GM23338 (cell line): ENCODE measurements at regions not wholly inside any gene's neighbourhood (a gene's known extent, or its start where the extent isn't known, plus 50 kb on each side); places are given as distances from the start of the nearest gene placed in this dataset.

Experiments
- ATAC-seq: fragments of 200-7000 bp; cut with Tn5 transposase; 3 replicates; pipeline ENCODE4 v1.9.1; 2020
- DNase-seq: peaks from one replicate; pipeline ENCODE4 v3.0.0-alpha.2; 2015; ENCODE audit warnings: low spot score
- H2AFZ ChIP-seq: fragments of 200-600 bp; sonication (generic); 2 replicates; pipeline ENCODE4 v1.8.0; 2016; ENCODE audit warnings: antibody characterized with exemption, mild to moderate bottlenecking, moderate library complexity
- H3F3A ChIP-seq: fragments of 200-600 bp; sonication (generic); replicated peaks from 2 replicates; pipeline ENCODE4 v1.8.0; 2017; ENCODE audit warnings: antibody characterized with exemption, mixed run types, low read depth
- H3K27ac ChIP-seq: fragments of 200-600 bp; sonication (generic); 2 replicates; pipeline ENCODE4 v1.6.1; 2016; ENCODE audit warnings: low read depth
- H3K27me3 ChIP-seq: fragments of 200-600 bp; sonication (generic); 2 replicates; pipeline ENCODE4 v1.8.0; 2016; ENCODE audit warnings: mild to moderate bottlenecking, mixed run types, moderate library complexity; ENCODE audit not compliant: insufficient read depth
- H3K36me3 ChIP-seq: fragments of 200-600 bp; sonication (generic); 2 replicates; pipeline ENCODE4 v1.8.0; 2016; ENCODE audit warnings: mild to moderate bottlenecking; ENCODE audit not compliant: insufficient read depth
- H3K4me1 ChIP-seq: fragments of 200-600 bp; sonication (generic); 2 replicates; pipeline ENCODE4 v1.8.0; 2016; ENCODE audit warnings: mild to moderate bottlenecking, moderate library complexity; ENCODE audit not compliant: insufficient read depth
- H3K4me2 ChIP-seq: fragments of 200-600 bp; sonication (generic); 2 replicates; pipeline ENCODE4 v1.7.1; 2017; ENCODE audit warnings: mixed run types
- H3K4me3 ChIP-seq: fragments of 200-600 bp; sonication (generic); 2 replicates; pipeline ENCODE4 v1.6.1; 2016; ENCODE audit warnings: mixed run types
- H3K79me2 ChIP-seq: fragments of 200-600 bp; sonication (generic); replicated peaks from 2 replicates; pipeline ENCODE4 v1.8.0; 2017; ENCODE audit warnings: mild to moderate bottlenecking; ENCODE audit not compliant: insufficient read depth
- H3K9me2 ChIP-seq: fragments of 200-600 bp; sonication (generic); 2 replicates; pipeline ENCODE4 v1.8.0; 2017; ENCODE audit not compliant: insufficient read depth
- H4K20me1 ChIP-seq: fragments of 200-600 bp; sonication (generic); replicated peaks from 2 replicates; pipeline ENCODE4 v1.8.0; 2017; ENCODE audit warnings: mild to moderate bottlenecking; ENCODE audit not compliant: insufficient read depth
- H3K27ac Mint-ChIP-seq: 2 replicates; pipeline ENCODE4 v1.8.0; 2020; ENCODE audit warnings: inconsistent platforms, mild to moderate bottlenecking, moderate library complexity, mixed read lengths
- H3K27me3 Mint-ChIP-seq: 3 replicates; pipeline ENCODE4 v1.8.0; 2022; ENCODE audit warnings: low read depth, mild to moderate bottlenecking, moderate library complexity, mixed read lengths, inconsistent platforms; ENCODE audit not compliant: insufficient read depth, poor library complexity
- H3K36me3 Mint-ChIP-seq: 3 replicates; pipeline ENCODE4 v1.8.0; 2021; ENCODE audit warnings: low read depth, mild to moderate bottlenecking, inconsistent platforms, moderate library complexity, mixed read lengths
- H3K4me1 Mint-ChIP-seq: 3 replicates; pipeline ENCODE4 v1.8.0; 2020; ENCODE audit warnings: mild to moderate bottlenecking, inconsistent platforms, mixed read lengths
- H3K4me3 Mint-ChIP-seq: 3 replicates; pipeline ENCODE4 v1.8.0; 2021; ENCODE audit warnings: moderate library complexity, mild to moderate bottlenecking, inconsistent platforms, mixed read lengths
- H3K9me3 Mint-ChIP-seq: 3 replicates; pipeline ENCODE4 v1.8.0; 2020; ENCODE audit warnings: moderate library complexity, mild to moderate bottlenecking, inconsistent platforms, mixed read lengths
- CREB1 ChIP-seq: fragments of 250-450 bp; sonication (Bioruptor Pico); IDR thresholded peaks from 2 replicates; pipeline ENCODE4 v1.5.0; 2020; ENCODE audit warnings: low read depth, mild to moderate bottlenecking, moderate library complexity
- EZH2 ChIP-seq: fragments of 200-600 bp; sonication (generic); IDR thresholded peaks from one replicate; pipeline ENCODE4 v1.8.0; 2017; ENCODE audit warnings: antibody characterized with exemption, mild to moderate bottlenecking, low read depth; ENCODE audit not compliant: unreplicated experiment
- EZH2phosphoT487 ChIP-seq: fragments of 200-600 bp; sonication (generic); IDR thresholded peaks from one replicate; pipeline ENCODE4 v1.8.1; 2018; ENCODE audit warnings: antibody characterized with exemption; ENCODE audit not compliant: unreplicated experiment
- JUNB ChIP-seq: IDR thresholded peaks from one replicate; pipeline ENCODE4 v1.6.1; 2016; ENCODE audit warnings: antibody characterized with exemption; ENCODE audit not compliant: unreplicated experiment
- NANOG ChIP-seq: IDR thresholded peaks from 2 replicates; pipeline ENCODE4 v1.6.1; 2016; ENCODE audit warnings: antibody characterized with exemption, borderline replicate concordance
- STAT1 ChIP-seq: IDR thresholded peaks from one replicate; pipeline ENCODE4 v1.6.1; 2016; ENCODE audit warnings: antibody characterized with exemption; ENCODE audit not compliant: unreplicated experiment
- ZNF331 ChIP-seq: fragments of 250-450 bp; sonication (Bioruptor Pico); IDR thresholded peaks from 2 replicates; pipeline ENCODE4 v1.5.0; 2020; ENCODE audit warnings: low read depth, mild to moderate bottlenecking, moderate library complexity
- TF ChIP-seq, protein P1 (sequence below): fragments of 250-450 bp; sonication (Bioruptor Pico); IDR thresholded peaks from 2 replicates; pipeline ENCODE4 v1.5.0; 2020; ENCODE audit warnings: mild to moderate bottlenecking, moderate library complexity
- TF ChIP-seq, protein P2 (sequence below): IDR thresholded peaks from 2 replicates; pipeline ENCODE4 v1.6.1; 2016; ENCODE audit warnings: antibody characterized with exemption
- TF ChIP-seq, protein P3 (sequence below): IDR thresholded peaks from one replicate; pipeline ENCODE4 v1.6.1; 2018; ENCODE audit warnings: antibody characterized with exemption; ENCODE audit not compliant: unreplicated experiment
- TF ChIP-seq, protein P4 (sequence below), 2 experiments: fragments of 200-600 bp in 1 of 2; sonication (generic) in 1 of 2; conservative IDR thresholded peaks; 2 replicates each; pipeline versions ENCODE4 v1.5.1 to v1.6.1; 2016 to 2017; ENCODE audit warnings: antibody characterized with exemption in 2 of 2, low read depth in 2 of 2, mild to moderate bottlenecking in 2 of 2, moderate library complexity in 1 of 2

DNA sequence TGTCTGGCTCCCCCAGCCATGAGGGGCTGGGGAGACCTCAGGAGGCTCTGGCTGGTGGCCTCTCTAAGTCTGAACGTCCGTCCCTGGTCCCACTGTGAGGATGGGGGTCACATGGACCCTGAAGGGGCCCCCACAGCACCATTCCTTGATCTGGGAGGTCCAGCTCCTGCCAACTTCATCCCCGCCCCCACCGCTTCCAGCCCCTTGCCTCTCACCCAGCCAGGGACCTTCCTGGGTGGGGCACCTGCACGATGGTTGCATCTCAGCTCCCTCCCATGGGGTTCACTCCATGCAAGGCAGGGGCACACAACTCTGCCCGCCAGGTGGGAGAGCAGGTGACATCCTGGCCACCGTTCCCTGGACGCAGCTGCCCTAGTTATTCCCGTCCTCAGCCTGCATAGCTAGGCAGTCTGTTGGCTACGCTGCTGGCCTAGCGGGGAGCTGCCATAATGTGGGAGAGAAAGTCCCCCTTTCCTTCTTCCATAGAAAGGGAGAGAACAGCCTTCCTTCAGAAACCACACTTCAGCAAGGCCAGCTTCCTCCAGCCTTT, 217.9 kb upstream of the RPL38 start (continued):
- TF ChIP-seq, protein P1, sequence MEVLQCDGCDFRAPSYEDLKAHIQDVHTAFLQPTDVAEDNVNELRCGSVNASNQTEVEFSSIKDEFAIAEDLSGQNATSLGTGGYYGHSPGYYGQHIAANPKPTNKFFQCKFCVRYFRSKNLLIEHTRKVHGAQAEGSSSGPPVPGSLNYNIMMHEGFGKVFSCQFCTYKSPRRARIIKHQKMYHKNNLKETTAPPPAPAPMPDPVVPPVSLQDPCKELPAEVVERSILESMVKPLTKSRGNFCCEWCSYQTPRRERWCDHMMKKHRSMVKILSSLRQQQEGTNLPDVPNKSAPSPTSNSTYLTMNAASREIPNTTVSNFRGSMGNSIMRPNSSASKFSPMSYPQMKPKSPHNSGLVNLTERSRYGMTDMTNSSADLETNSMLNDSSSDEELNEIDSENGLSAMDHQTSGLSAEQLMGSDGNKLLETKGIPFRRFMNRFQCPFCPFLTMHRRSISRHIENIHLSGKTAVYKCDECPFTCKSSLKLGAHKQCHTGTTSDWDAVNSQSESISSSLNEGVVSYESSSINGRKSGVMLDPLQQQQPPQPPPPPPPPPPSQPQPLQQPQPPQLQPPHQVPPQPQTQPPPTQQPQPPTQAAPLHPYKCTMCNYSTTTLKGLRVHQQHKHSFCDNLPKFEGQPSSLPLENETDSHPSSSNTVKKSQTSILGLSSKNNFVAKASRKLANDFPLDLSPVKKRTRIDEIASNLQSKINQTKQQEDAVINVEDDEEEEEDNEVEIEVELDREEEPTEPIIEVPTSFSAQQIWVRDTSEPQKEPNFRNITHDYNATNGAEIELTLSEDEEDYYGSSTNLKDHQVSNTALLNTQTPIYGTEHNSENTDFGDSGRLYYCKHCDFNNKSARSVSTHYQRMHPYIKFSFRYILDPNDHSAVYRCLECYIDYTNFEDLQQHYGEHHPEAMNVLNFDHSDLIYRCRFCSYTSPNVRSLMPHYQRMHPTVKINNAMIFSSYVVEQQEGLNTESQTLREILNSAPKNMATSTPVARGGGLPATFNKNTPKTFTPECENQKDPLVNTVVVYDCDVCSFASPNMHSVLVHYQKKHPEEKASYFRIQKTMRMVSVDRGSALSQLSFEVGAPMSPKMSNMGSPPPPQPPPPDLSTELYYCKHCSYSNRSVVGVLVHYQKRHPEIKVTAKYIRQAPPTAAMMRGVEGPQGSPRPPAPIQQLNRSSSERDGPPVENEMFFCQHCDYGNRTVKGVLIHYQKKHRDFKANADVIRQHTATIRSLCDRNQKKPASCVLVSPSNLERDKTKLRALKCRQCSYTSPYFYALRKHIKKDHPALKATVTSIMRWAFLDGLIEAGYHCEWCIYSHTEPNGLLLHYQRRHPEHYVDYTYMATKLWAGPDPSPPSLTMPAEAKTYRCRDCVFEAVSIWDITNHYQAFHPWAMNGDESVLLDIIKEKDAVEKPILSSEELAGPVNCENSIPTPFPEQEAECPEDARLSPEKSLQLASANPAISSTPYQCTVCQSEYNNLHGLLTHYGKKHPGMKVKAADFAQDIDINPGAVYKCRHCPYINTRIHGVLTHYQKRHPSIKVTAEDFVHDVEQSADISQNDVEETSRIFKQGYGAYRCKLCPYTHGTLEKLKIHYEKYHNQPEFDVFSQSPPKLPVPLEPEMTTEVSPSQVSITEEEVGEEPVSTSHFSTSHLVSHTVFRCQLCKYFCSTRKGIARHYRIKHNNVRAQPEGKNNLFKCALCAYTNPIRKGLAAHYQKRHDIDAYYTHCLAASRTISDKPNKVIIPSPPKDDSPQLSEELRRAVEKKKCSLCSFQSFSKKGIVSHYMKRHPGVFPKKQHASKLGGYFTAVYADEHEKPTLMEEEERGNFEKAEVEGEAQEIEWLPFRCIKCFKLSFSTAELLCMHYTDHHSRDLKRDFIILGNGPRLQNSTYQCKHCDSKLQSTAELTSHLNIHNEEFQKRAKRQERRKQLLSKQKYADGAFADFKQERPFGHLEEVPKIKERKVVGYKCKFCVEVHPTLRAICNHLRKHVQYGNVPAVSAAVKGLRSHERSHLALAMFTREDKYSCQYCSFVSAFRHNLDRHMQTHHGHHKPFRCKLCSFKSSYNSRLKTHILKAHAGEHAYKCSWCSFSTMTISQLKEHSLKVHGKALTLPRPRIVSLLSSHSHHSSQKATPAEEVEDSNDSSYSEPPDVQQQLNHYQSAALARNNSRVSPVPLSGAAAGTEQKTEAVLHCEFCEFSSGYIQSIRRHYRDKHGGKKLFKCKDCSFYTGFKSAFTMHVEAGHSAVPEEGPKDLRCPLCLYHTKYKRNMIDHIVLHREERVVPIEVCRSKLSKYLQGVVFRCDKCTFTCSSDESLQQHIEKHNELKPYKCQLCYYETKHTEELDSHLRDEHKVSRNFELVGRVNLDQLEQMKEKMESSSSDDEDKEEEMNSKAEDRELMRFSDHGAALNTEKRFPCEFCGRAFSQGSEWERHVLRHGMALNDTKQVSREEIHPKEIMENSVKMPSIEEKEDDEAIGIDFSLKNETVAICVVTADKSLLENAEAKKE (CRISPR knock-in tag), result no peak

DNA sequence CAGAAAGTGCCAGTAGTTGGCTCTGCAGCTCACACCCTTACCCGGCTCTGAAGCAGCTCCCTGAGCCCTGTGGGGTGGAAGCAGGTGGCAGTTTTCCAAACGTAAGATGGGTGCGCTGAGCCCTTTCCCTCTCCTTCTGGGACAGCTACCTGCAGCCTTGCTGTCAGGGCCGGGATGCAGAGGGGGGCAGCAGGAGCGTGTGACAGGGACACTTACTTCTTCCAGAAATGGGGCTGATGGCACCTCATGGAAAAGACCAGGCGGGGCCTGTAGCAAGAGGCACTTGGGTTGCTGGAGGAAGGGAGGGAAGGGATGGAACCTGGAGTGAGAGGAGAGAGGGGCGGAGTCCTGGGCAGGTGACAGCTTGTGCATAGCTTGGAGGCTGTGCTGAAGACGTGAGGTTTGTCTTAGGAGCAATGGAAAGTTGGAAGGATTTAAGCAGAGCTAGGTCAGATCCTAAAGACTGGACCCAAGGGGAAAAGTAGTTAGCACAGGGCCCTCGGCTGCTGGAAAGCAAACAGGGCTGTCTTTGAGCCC, 216.8 kb upstream of the RPL38 start:
- H3K27ac Mint-ChIP-seq, result no peak overlapping the region
- Histone ChIP-seq H3K4me1 (no peaks in the 10 kb centered on the region), H2AFZ (no peak overlapping the region), H3K4me3 (no peak overlapping the region), H3F3A (no peaks in the 10 kb centered on the region), H3K79me2 (no peaks in the 10 kb centered on the region), H3K9me2 (no peaks in the 10 kb centered on the region), H3K4me2 (no peak overlapping the region), H3K36me3 (no peaks in the 10 kb centered on the region), H3K27me3 (no peaks in the 10 kb centered on the region), H4K20me1 (no peaks in the 10 kb centered on the region), H3K27ac (no peak overlapping the region)
- H3K9me3 Mint-ChIP-seq, result no peaks in the 10 kb centered on the region; the same call in 2 of the 3 replicates
- H3K27me3 Mint-ChIP-seq, result peaks cover 5% of the 10 kb centered on the region
- H3K4me1 Mint-ChIP-seq, result peaks cover 14% of the 10 kb centered on the region; the same call in 2 of the 3 replicates
- no peak overlapping the region for H3K4me3 Mint-ChIP-seq
- peak; percentile 31; the same call in 2 of the 3 replicates for ATAC-seq
- no peak for DNase-seq
- H3K36me3 Mint-ChIP-seq, result no peaks in the 10 kb centered on the region
- TF ChIP-seq CREB1 (CRISPR knock-in tag) (no peak), STAT1 (no peak), NANOG (no peak), EZH2 (no peak), JUNB (no peak), ZNF331 (CRISPR knock-in tag) (no peak), EZH2phosphoT487 (no peak)
- TF ChIP-seq, protein P2, sequence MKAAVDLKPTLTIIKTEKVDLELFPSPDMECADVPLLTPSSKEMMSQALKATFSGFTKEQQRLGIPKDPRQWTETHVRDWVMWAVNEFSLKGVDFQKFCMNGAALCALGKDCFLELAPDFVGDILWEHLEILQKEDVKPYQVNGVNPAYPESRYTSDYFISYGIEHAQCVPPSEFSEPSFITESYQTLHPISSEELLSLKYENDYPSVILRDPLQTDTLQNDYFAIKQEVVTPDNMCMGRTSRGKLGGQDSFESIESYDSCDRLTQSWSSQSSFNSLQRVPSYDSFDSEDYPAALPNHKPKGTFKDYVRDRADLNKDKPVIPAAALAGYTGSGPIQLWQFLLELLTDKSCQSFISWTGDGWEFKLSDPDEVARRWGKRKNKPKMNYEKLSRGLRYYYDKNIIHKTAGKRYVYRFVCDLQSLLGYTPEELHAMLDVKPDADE, result no peak
- TF ChIP-seq, protein P3, sequence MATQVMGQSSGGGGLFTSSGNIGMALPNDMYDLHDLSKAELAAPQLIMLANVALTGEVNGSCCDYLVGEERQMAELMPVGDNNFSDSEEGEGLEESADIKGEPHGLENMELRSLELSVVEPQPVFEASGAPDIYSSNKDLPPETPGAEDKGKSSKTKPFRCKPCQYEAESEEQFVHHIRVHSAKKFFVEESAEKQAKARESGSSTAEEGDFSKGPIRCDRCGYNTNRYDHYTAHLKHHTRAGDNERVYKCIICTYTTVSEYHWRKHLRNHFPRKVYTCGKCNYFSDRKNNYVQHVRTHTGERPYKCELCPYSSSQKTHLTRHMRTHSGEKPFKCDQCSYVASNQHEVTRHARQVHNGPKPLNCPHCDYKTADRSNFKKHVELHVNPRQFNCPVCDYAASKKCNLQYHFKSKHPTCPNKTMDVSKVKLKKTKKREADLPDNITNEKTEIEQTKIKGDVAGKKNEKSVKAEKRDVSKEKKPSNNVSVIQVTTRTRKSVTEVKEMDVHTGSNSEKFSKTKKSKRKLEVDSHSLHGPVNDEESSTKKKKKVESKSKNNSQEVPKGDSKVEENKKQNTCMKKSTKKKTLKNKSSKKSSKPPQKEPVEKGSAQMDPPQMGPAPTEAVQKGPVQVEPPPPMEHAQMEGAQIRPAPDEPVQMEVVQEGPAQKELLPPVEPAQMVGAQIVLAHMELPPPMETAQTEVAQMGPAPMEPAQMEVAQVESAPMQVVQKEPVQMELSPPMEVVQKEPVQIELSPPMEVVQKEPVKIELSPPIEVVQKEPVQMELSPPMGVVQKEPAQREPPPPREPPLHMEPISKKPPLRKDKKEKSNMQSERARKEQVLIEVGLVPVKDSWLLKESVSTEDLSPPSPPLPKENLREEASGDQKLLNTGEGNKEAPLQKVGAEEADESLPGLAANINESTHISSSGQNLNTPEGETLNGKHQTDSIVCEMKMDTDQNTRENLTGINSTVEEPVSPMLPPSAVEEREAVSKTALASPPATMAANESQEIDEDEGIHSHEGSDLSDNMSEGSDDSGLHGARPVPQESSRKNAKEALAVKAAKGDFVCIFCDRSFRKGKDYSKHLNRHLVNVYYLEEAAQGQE, result no peak
- TF ChIP-seq, protein P4, sequence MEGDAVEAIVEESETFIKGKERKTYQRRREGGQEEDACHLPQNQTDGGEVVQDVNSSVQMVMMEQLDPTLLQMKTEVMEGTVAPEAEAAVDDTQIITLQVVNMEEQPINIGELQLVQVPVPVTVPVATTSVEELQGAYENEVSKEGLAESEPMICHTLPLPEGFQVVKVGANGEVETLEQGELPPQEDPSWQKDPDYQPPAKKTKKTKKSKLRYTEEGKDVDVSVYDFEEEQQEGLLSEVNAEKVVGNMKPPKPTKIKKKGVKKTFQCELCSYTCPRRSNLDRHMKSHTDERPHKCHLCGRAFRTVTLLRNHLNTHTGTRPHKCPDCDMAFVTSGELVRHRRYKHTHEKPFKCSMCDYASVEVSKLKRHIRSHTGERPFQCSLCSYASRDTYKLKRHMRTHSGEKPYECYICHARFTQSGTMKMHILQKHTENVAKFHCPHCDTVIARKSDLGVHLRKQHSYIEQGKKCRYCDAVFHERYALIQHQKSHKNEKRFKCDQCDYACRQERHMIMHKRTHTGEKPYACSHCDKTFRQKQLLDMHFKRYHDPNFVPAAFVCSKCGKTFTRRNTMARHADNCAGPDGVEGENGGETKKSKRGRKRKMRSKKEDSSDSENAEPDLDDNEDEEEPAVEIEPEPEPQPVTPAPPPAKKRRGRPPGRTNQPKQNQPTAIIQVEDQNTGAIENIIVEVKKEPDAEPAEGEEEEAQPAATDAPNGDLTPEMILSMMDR (conservative IDR thresholded peaks at IDR 0.05; ENCODE audit: low read depth in 2 of 2), result no peak
